Fibroblast of villous mesenchyme (primary cell): ENCODE measurements at regions not wholly inside any gene's neighbourhood (a gene's known extent, or its start where the extent isn't known, plus 50 kb on each side); places are given as distances from the start of the nearest gene placed in this dataset. TPM values are rescaled to one million over a fixed set of nuclear protein-coding genes. Genes with fewer than 3 reads are reported as not detected.

ENCODE experiments used
- DNase-seq: peaks from one replicate; pipeline ENCODE4 v3.0.0-alpha.2; 2010; ENCODE audit warnings: low read depth
- H3K4me3 ChIP-seq: 2 replicates; pipeline ENCODE4 v1.5.1; 2011; ENCODE audit warnings: low read depth, mild to moderate bottlenecking, low read length
- CTCF ChIP-seq: IDR thresholded peaks from 2 replicates; pipeline ENCODE4 v1.5.1; 2012; ENCODE audit warnings: low read depth, mild to moderate bottlenecking, low read length; ENCODE audit not compliant: insufficient read depth
- small RNA-seq: library from RNA; depleted of rRNA; stranded (forward); fragments of <200 nt; gene quantifications from one replicate; pipeline ENCODE3, GENCODE V24; 2012

- no peak overlapping the region for H3K4me3 ChIP-seq
- TF ChIP-seq CTCF: no peak
- DNase-seq: no peak
Measured at GRCh38 chr15:25497934-25498333, 59.1 kb upstream of the UBE3A start.

- no peak overlapping the region for H3K4me3 ChIP-seq
- TF ChIP-seq CTCF: no peak
- no peak for DNase-seq
Measured at GRCh38 chr15:25493823-25494526, 55.2 kb upstream of the UBE3A start.

- no peak for TF ChIP-seq CTCF
- H3K4me3 ChIP-seq: no peak overlapping the region
- no peak for DNase-seq
Measured at GRCh38 chr15:25492315-25492714, 53.5 kb upstream of the UBE3A start.

Small RNAs in the stretch of these regions (small RNA-seq; reads per million reads assigned to genes)
- gene AC023449.1: not detected
